OCI-LY7 (cell line): ENCODE measurements at regions not wholly inside any gene's neighbourhood (a gene's known extent, or its start where the extent isn't known, plus 50 kb on each side); places are given as distances from the start of the nearest gene placed in this dataset.

Experiments
- BruUV-seq: library from RNA; stranded (reverse); fragments of 400-500 nt; replicated peaks from 2 replicates; lab custom pipeline; 2021; lab: Mats Ljungman, UMichigan
- CTCF ChIA-PET: fragments of 300-600 bp; sonication (Branson Sonifier 250); formaldehyde crosslinking; loops from one replicate; lab custom pipeline; 2022; ENCODE audit warnings: antibody characterized with exemption; ENCODE audit not compliant: unreplicated experiment; lab: Charles Lee
- POLR2A ChIA-PET: fragments of 300-600 bp; sonication (Branson Sonifier 250); formaldehyde crosslinking; loops from one replicate; lab custom pipeline; 2022; ENCODE audit warnings: antibody characterized with exemption; lab: Charles Lee
- DNase-seq: peaks from one replicate; pipeline ENCODE4 v3.0.0-alpha.2; 2015; ENCODE audit warnings: low spot score
- H2AFZ ChIP-seq: fragments of 200-600 bp; sonication (generic), shearing (Covaris generic); 2 replicates; pipeline ENCODE4 v1.6.1; 2014; ENCODE audit warnings: mild to moderate bottlenecking, antibody characterized with exemption, low read length, moderate library complexity
- H3K27ac ChIP-seq: fragments of 200-600 bp; sonication (generic); 2 replicates; pipeline ENCODE4 v1.5.1; 2014; ENCODE audit warnings: mixed run types, low read depth, mild to moderate bottlenecking, moderate library complexity, low read length, inconsistent platforms; ENCODE audit not compliant: poor library complexity, severe bottlenecking
- H3K36me3 ChIP-seq: fragments of 200-600 bp; sonication (generic); 2 replicates; pipeline ENCODE4 v1.6.1; 2014; ENCODE audit warnings: mild to moderate bottlenecking, antibody characterized with exemption, low read length, moderate library complexity, mixed read lengths; ENCODE audit not compliant: insufficient read depth
- H3K4me1 ChIP-seq: fragments of 200-600 bp; sonication (generic); 2 replicates; pipeline ENCODE4 v1.5.1; 2014; ENCODE audit warnings: mild to moderate bottlenecking, low read length; ENCODE audit not compliant: insufficient read depth, poor library complexity, severe bottlenecking
- H3K4me2 ChIP-seq: fragments of 200-600 bp; sonication (generic); 2 replicates; pipeline ENCODE4 v1.6.1; 2014; ENCODE audit warnings: mild to moderate bottlenecking, low read length
- H3K4me3 ChIP-seq: fragments of 200-600 bp; sonication (generic); 2 replicates; pipeline ENCODE4 v1.5.1; 2014; ENCODE audit warnings: mild to moderate bottlenecking, low read depth, low read length; ENCODE audit not compliant: poor library complexity, severe bottlenecking
- H3K79me2 ChIP-seq: fragments of 200-600 bp; sonication (generic); 2 replicates; pipeline ENCODE4 v1.6.1; 2016; ENCODE audit warnings: low read depth, mild to moderate bottlenecking, low read length, moderate library complexity, mixed read lengths; ENCODE audit not compliant: insufficient read depth
- H3K9me2 ChIP-seq: fragments of 200-600 bp; sonication (generic); 2 replicates; pipeline ENCODE4 v1.6.1; 2016; ENCODE audit warnings: mild to moderate bottlenecking, low read length, mixed read lengths; ENCODE audit not compliant: insufficient read depth
- H3K9me3 ChIP-seq: fragments of 200-600 bp; sonication (generic); 2 replicates; pipeline ENCODE4 v1.6.1; 2014; ENCODE audit warnings: mild to moderate bottlenecking, mixed run types, low read length, mixed read lengths
- H4K20me1 ChIP-seq: fragments of 200-600 bp; sonication (generic); 2 replicates; pipeline ENCODE4 v1.6.1; 2014; ENCODE audit warnings: mild to moderate bottlenecking, antibody characterized with exemption, low read length, moderate library complexity, mixed read lengths; ENCODE audit not compliant: insufficient read depth
- EZH2phosphoT487 ChIP-seq: fragments of 200-600 bp; sonication (generic); IDR thresholded peaks from 2 replicates; pipeline ENCODE4 v1.6.1; 2018; ENCODE audit warnings: low read depth, borderline replicate concordance, mild to moderate bottlenecking, mixed run types, antibody characterized with exemption, low read length, moderate library complexity, mixed read lengths
- intact Hi-C: fragments of 100-400 bp; cut with micrococcal nuclease; formaldehyde crosslinking; loops from one replicate; pipeline ENCODE4 v1.10.0; 2022; ENCODE audit not compliant: unreplicated experiment
- TF ChIP-seq, protein P1 (sequence below): fragments of 200-600 bp; sonication (generic); conservative IDR thresholded peaks from 2 replicates; pipeline ENCODE4 v1.5.1; 2014; ENCODE audit warnings: mild to moderate bottlenecking, antibody characterized with exemption, low read length, moderate library complexity, mixed read lengths

DNA sequence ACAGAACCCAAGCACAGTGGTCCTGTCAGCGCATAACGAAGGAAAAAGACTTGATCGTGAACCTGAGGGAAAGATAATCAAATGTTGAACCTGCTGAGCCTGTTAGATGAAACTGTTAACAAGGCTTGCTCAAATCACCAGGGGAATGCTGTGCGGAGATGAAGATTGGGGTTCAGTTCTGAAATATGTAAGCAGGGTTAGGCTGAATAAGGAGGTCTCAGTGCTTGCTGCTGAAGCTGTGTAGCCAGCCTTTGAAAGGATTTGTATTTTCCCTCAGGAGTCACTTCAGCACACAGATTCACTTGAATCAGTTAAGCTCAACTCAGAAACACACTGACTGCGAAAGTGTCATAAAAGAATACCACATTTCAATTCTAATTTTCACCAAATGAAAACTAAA lies 793.5 kb downstream of the OLFM4 start:
- no peak overlapping the region for H3K4me2 ChIP-seq
- no peak for TF ChIP-seq EZH2phosphoT487
- TF ChIP-seq, protein P1, sequence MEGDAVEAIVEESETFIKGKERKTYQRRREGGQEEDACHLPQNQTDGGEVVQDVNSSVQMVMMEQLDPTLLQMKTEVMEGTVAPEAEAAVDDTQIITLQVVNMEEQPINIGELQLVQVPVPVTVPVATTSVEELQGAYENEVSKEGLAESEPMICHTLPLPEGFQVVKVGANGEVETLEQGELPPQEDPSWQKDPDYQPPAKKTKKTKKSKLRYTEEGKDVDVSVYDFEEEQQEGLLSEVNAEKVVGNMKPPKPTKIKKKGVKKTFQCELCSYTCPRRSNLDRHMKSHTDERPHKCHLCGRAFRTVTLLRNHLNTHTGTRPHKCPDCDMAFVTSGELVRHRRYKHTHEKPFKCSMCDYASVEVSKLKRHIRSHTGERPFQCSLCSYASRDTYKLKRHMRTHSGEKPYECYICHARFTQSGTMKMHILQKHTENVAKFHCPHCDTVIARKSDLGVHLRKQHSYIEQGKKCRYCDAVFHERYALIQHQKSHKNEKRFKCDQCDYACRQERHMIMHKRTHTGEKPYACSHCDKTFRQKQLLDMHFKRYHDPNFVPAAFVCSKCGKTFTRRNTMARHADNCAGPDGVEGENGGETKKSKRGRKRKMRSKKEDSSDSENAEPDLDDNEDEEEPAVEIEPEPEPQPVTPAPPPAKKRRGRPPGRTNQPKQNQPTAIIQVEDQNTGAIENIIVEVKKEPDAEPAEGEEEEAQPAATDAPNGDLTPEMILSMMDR: no peak
- BruUV-seq: no TSS peak
- no peaks in the 10 kb centered on the region for H3K36me3 ChIP-seq
- H2AFZ ChIP-seq: no peak overlapping the region
- no peaks in the 10 kb centered on the region for H3K79me2 ChIP-seq
- no peak for DNase-seq
- intact Hi-C loops: no loop called here
- no peak overlapping the region for H3K27ac ChIP-seq
- H3K9me3 ChIP-seq: no peaks in the 10 kb centered on the region
- no peaks in the 10 kb centered on the region for H3K9me2 ChIP-seq
- H4K20me1 ChIP-seq: no peaks in the 10 kb centered on the region
- ChIA-PET POLR2A (no interaction called here), CTCF (no interaction called here)
- H3K4me1 ChIP-seq: no peaks in the 10 kb centered on the region
- no peak overlapping the region for H3K4me3 ChIP-seq

DNA sequence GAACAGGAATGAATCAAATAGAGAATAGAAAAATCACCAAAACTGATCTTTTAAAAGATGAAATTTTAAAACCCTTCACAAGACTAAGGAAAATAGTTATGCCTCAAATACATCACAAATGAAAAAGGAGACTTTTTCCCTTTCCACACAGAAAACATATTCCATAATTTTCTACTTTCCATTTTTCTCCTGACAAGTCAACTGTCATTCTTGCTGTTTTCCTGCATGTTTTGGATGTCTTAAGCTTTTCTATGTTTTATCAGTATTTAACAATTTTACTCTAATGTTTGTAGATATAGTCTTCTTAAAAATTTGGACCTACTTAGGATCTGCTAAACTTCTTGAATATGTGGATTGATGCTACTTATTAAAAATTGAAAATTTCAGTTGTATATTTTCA lies 810.8 kb downstream of the OLFM4 start:
- no peaks in the 10 kb centered on the region for H3K4me1 ChIP-seq
- no peaks in the 10 kb centered on the region for H3K36me3 ChIP-seq
- no peak for TF ChIP-seq EZH2phosphoT487
- TF ChIP-seq, protein P1: no peak
- CTCF ChIA-PET: no interaction called here
- no peaks in the 10 kb centered on the region for H3K9me2 ChIP-seq
- no peak overlapping the region for H3K27ac ChIP-seq
- intact Hi-C loops: no loop called here
- H3K4me3 ChIP-seq: no peak overlapping the region
- H4K20me1 ChIP-seq: no peaks in the 10 kb centered on the region
- no peak overlapping the region for H2AFZ ChIP-seq
- H3K79me2 ChIP-seq: no peaks in the 10 kb centered on the region
- no peak for DNase-seq
- no peak overlapping the region for H3K4me2 ChIP-seq
- POLR2A ChIA-PET: no interaction called here
- no TSS peak for BruUV-seq
- no peaks in the 10 kb centered on the region for H3K9me3 ChIP-seq

DNA sequence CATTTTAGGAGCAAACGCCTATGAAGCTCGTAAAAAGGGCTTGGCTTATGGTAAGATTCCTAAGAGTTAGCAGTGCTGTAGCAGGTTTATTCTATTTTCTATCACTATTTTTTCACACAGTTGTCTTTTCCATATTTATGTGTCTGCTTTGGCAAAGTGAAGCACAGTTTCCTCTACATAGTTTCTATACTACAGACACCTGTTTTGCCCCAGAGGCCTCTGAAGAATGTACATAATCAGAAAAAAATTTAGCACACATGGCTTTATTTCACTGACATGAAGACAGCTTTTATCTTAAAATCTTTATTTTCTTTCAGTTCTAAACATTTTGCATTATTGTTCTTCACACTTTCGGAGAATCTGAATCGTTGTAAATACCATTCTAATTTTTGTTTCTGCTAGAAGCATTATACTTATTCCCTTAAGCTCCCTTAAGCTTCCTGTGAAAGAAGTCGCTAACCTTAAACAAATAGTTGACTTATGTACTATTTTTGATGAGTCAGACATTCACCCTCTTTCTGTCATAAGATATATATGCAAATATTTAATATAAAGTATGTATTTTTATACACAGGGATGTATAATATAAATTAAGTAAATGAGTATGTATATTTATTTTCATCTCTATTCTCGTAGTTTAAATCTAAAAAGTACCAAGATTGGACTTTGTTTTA lies 816.0 kb downstream of the OLFM4 start:
- Histone ChIP-seq H3K4me1 (no peaks in the 10 kb centered on the region), H3K36me3 (no peaks in the 10 kb centered on the region), H3K4me3 (no peak overlapping the region), H2AFZ (no peak overlapping the region), H3K9me2 (no peaks in the 10 kb centered on the region), H3K27ac (no peak overlapping the region), H4K20me1 (no peaks in the 10 kb centered on the region), H3K4me2 (no peak overlapping the region), H3K79me2 (no peaks in the 10 kb centered on the region), H3K9me3 (no peaks in the 10 kb centered on the region)
- POLR2A ChIA-PET: interaction anchor here (0.7 kb wide), 1 partner anchor 1207 kb away, joined by 6 read pairs; no protein-coding TSS in a partner anchor
- BruUV-seq: no TSS peak
- DNase-seq: no peak
- CTCF ChIA-PET: no interaction called here
- intact Hi-C loops: no loop called here
- TF ChIP-seq EZH2phosphoT487: no peak
- TF ChIP-seq, protein P1: no peak
